Spleen (tissue), 11 donors: ENCODE measurements at regions not wholly inside any gene's neighbourhood (a gene's known extent, or its start where the extent isn't known, plus 50 kb on each side); places are given as distances from the start of the nearest gene placed in this dataset.

Experiments
- DNase-seq: peaks from one replicate; pipeline ENCODE4 v3.0.0-alpha.2; 2020
- H3K27ac ChIP-seq, 8 donors: fragments of 200-600 bp; sonication (generic) in 7 of 8; 1 replicate in 4 of 8; 2 replicates in 4 of 8; pipeline versions ENCODE4 v1.5.0 to v1.8.0; 2016 to 2021; ENCODE audit warnings: inconsistent platforms in 4 of 8, mild to moderate bottlenecking in 4 of 8, moderate library complexity in 1 of 8
- H3K27me3 ChIP-seq, 7 donors: fragments of 200-600 bp; sonication (generic) in 6 of 7; replicated peaks in 1 of 7; 1 replicate in 4 of 7; 2 replicates in 3 of 7; pipeline versions ENCODE4 v1.5.0 to v1.8.0; 2016 to 2021; ENCODE audit warnings: inconsistent platforms in 3 of 7, mild to moderate bottlenecking in 1 of 7
- H3K36me3 ChIP-seq, 6 donors: fragments of 200-600 bp; sonication (generic) in 5 of 6; 1 replicate in 4 of 6; 2 replicates in 2 of 6; pipeline versions ENCODE4 v1.5.0 to v1.8.0; 2016 to 2021; ENCODE audit warnings: inconsistent platforms in 2 of 6
- H3K4me1 ChIP-seq, 6 donors: fragments of 200-600 bp; sonication (generic) in 5 of 6; 1 replicate in 3 of 6; 2 replicates in 3 of 6; pipeline versions ENCODE4 v1.5.0 to v1.8.0; 2016 to 2021; ENCODE audit warnings: inconsistent platforms in 3 of 6
- H3K4me3 ChIP-seq, 8 donors: fragments of 200-600 bp; sonication (generic) in 7 of 8; 1 replicate in 4 of 8; 2 replicates in 4 of 8; pipeline versions ENCODE4 v1.5.0 to v1.8.0; 2016 to 2021; ENCODE audit warnings: inconsistent platforms in 4 of 8, mild to moderate bottlenecking in 4 of 8, moderate library complexity in 2 of 8
- H3K9me3 ChIP-seq, 8 donors: fragments of 200-600 bp; sonication (generic) in 7 of 8; 1 replicate in 4 of 8; 2 replicates in 4 of 8; pipeline versions ENCODE4 v1.5.0 to v1.8.0; 2016 to 2021; ENCODE audit warnings: inconsistent platforms in 4 of 8
- POLR2A ChIP-seq, 3 donors: fragments of 450-650 bp; IDR thresholded peaks; one replicate each; pipeline ENCODE4 v1.5.1; 2017; ENCODE audit warnings: antibody characterized with exemption in 3 of 3, mild to moderate bottlenecking in 1 of 3
- POLR2AphosphoS5 ChIP-seq, 3 donors: sonication (generic); formaldehyde crosslinking; IDR thresholded peaks; one replicate each; pipeline ENCODE4 v1.5.1; 2017; ENCODE audit warnings: antibody characterized with exemption in 3 of 3
- WGBS, 5 donors: extraction: QIAGEN DNeasy Blood & Tissue Kit in 3 of 5; methylation state at CpG; one replicate each; pipeline versions ENCODE4 v1.1.5 to v1.1.7; 2013 to 2018; 5-methylcytosine and 5-hydroxymethylcytosine counted together
- intact Hi-C: fragments of 100-400 bp; cut with DNase I; formaldehyde crosslinking; loops from one replicate; pipeline ENCODE4 v1.15.0; 2023; ENCODE audit warnings: low total_unique reads
- TF ChIP-seq, protein P1 (sequence below), 11 experiments: fragments of 200-600 bp in 7 of 11; fragments of 450-650 bp in 4 of 11; sonication (generic) in 4 of 11; IDR thresholded peaks in 8 of 11; conservative IDR thresholded peaks in 3 of 11; 1 replicate in 7 of 11; 2 replicates in 4 of 11; pipeline versions ENCODE4 v1.4.0 to v1.8.0; 2016 to 2021; ENCODE audit warnings: antibody characterized with exemption in 11 of 11, inconsistent platforms in 4 of 11, mild to moderate bottlenecking in 1 of 11
- donor health status: healthy with polysubstance abuse.
- donor health status: DM: no; HTN: no; CAD: no; lungs with moderate emphysema.
- donor health status: DM: no; HTN: no; CAD: no.
- donor health status: Bipolar disorder and iron deficiency.
- donor health status: healthy.
- donor health status: DM: no; HTN: no; CAD: no.
- donor health status: DM: yes; HTN: yes; CAD: no.

DNA sequence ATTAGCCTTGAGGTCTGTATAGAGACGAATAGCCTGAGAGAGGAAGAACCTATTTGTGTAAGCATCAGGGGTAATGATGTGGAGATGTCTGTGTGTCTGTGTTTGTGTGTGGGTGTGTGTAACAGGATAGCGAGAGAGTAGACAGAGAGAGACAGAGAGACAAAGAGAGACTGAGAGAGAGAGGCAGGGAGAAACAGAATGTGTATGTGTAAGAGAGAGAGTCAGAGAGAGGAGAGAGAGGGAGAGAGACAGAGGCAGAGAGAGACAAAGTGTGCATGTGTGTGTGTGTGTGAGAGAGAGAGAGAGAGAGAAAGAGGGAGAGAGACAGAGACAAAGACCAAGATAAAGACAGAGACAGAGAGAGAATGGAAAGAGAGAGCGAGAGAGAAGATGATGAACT, 396.1 kb downstream of the PAX1 start:
- H3K9me3 ChIP-seq: peaks cover 0 to 13% (median 0%) of the 10 kb centered on the region in 8 donors
- H3K27ac ChIP-seq: no peak overlapping the region
- no peak for TF ChIP-seq POLR2A (IDR thresholded peaks at IDR 0.05)
- TF ChIP-seq, protein P1, sequence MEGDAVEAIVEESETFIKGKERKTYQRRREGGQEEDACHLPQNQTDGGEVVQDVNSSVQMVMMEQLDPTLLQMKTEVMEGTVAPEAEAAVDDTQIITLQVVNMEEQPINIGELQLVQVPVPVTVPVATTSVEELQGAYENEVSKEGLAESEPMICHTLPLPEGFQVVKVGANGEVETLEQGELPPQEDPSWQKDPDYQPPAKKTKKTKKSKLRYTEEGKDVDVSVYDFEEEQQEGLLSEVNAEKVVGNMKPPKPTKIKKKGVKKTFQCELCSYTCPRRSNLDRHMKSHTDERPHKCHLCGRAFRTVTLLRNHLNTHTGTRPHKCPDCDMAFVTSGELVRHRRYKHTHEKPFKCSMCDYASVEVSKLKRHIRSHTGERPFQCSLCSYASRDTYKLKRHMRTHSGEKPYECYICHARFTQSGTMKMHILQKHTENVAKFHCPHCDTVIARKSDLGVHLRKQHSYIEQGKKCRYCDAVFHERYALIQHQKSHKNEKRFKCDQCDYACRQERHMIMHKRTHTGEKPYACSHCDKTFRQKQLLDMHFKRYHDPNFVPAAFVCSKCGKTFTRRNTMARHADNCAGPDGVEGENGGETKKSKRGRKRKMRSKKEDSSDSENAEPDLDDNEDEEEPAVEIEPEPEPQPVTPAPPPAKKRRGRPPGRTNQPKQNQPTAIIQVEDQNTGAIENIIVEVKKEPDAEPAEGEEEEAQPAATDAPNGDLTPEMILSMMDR (IDR thresholded peaks at IDR 0.05 in 8 of 11, conservative IDR thresholded peaks at IDR 0.05 in 3 of 11): no peak
- TF ChIP-seq POLR2AphosphoS5 (IDR thresholded peaks at IDR 0.05): no peak
- H3K27me3 ChIP-seq: no peaks in the 10 kb centered on the region
- no peak overlapping the region for H3K4me3 ChIP-seq
- 70 to 83% (median 79%) methylated on average over 3 of the region's 3 CpGs for WGBS, 5 donors
- DNase-seq: no peak
- H3K4me1 ChIP-seq: no peaks in the 10 kb centered on the region
- H3K36me3 ChIP-seq: no peaks in the 10 kb centered on the region
- intact Hi-C loops: no loop called here

DNA sequence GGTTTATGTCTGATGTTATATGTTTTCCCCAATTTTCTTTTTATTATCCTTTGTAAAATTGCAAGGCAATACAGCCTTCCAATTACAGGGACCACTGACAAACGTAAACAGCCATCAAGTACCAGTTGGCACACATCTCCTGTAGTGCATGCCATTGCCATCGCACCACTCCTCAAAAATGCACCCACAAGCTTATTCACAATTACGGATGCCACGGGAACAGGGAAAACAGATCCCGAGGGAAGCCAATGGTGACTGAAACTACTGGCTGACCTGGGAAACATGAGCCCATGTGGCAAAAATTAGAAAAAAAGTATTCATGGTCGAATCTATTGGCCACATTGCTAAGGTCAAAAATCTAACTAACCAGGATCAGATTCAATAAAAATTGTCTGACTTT, 395.2 kb downstream of the PAX1 start:
- Histone ChIP-seq H3K27ac (no peak overlapping the region), H3K36me3 (no peaks in the 10 kb centered on the region), H3K9me3 (peaks cover 0 to 23% (median 0%) of the 10 kb centered on the region in 8 donors), H3K4me1 (no peaks in the 10 kb centered on the region), H3K27me3 (no peaks in the 10 kb centered on the region), H3K4me3 (no peak overlapping the region)
- intact Hi-C loops: no loop called here
- TF ChIP-seq, protein P1 (IDR thresholded peaks at IDR 0.05 in 8 of 11, conservative IDR thresholded peaks at IDR 0.05 in 3 of 11): no peak
- TF ChIP-seq POLR2AphosphoS5 (IDR thresholded peaks at IDR 0.05) (no peak), POLR2A (IDR thresholded peaks at IDR 0.05) (no peak)
- WGBS, 5 donors: 71 to 85% (median 79%) methylated on average over 6 of the region's 6 CpGs
- no peak for DNase-seq

DNA sequence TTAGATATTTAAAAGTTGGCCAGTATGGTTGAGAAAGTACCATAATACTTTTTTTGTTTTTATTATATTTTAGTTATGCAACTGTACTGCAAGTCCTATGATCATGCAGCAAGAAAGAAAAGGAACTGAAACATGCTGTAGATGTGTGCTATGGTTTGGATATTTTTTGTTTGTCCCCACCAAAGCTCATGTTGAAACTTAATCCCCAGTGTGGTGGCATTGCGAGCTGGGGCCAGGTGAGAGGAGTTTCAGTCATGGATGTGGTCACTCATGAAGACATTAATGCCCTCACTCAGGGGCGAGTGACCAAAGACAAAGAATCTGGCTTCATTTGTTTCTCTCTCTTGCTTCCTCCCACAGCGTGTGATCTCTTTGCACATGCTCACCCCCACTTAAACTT, 393.9 kb downstream of the PAX1 start:
- Histone ChIP-seq H3K36me3 (no peaks in the 10 kb centered on the region), H3K4me3 (no peak overlapping the region), H3K4me1 (no peaks in the 10 kb centered on the region), H3K27me3 (no peaks in the 10 kb centered on the region), H3K9me3 (peaks cover 0 to 36% (median 11%) of the 10 kb centered on the region in 8 donors), H3K27ac (no peak overlapping the region)
- DNase-seq: no peak
- WGBS, 5 donors: 67 to 90% (median 79%) methylated on average over 3 of the region's 3 CpGs
- intact Hi-C loops: no loop called here
- TF ChIP-seq POLR2A (IDR thresholded peaks at IDR 0.05): no peak
- TF ChIP-seq POLR2AphosphoS5 (IDR thresholded peaks at IDR 0.05): no peak
- TF ChIP-seq, protein P1 (IDR thresholded peaks at IDR 0.05 in 8 of 11, conservative IDR thresholded peaks at IDR 0.05 in 3 of 11): no peak

DNA sequence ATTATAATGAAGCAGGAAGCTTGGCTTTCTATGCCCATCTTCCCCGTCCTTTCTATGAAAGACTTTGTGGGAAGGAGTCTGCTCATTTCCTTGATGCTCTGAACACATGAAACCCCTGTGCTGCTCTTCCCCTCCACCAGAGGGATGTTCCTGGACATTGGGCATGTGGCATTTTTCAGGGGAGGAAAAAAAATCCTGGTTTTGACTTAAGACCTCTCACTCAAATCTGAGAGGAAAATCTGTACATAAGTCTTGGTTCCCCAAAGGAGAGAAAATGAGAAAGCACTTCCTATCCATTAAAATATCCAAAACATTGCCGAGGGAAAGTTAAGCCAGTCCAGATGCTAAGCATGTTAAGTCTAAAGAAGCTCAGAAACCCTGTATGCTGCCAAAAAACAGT, 393.0 kb downstream of the PAX1 start:
- Histone ChIP-seq H3K4me3 (no peak overlapping the region), H3K27me3 (no peaks in the 10 kb centered on the region), H3K27ac (no peak overlapping the region), H3K9me3 (peaks cover 0 to 44% (median 19%) of the 10 kb centered on the region in 8 donors), H3K4me1 (no peaks in the 10 kb centered on the region), H3K36me3 (no peaks in the 10 kb centered on the region)
- no peak for DNase-seq
- TF ChIP-seq POLR2A (IDR thresholded peaks at IDR 0.05) (no peak), POLR2AphosphoS5 (IDR thresholded peaks at IDR 0.05) (no peak)
- TF ChIP-seq, protein P1 (IDR thresholded peaks at IDR 0.05 in 8 of 11, conservative IDR thresholded peaks at IDR 0.05 in 3 of 11): no peak
- WGBS, 5 donors: 40 to 53% (median 48%) methylated on average over 2 of the region's 2 CpGs
- intact Hi-C loops: no loop called here
